ENCODE measurements at regions not wholly inside any gene's neighbourhood (a gene's known extent, or its start where the extent isn't known, plus 50 kb on each side); places are given as distances from the start of the nearest gene placed in this dataset.
"Not testable (repeated sequence)": the region's sequence is repeated elsewhere in the genome, so short reads cannot be mapped to it uniquely, and the experiment has no call there.

DNA sequence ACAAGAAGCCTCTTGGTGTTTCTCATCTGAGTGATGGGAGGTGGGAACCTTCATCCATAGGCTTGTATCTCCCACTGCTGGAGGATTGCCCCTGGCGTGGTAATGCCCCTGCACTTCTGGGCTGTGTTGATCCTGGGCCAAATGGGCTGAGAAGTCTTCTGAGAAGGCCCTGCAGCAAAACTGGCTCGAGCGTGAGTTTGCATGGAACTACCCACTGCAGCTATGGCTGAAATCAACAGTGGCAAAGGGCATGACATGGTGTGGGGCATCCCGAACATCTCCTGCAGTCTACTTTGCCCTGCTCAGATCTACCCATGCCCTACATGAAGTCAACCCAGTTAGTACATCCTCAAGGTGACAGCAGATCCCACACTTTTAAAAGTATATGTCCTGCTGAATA, 130.6 kb downstream of the NRN1 start:
- TF ChIP-seq, protein P1, sequence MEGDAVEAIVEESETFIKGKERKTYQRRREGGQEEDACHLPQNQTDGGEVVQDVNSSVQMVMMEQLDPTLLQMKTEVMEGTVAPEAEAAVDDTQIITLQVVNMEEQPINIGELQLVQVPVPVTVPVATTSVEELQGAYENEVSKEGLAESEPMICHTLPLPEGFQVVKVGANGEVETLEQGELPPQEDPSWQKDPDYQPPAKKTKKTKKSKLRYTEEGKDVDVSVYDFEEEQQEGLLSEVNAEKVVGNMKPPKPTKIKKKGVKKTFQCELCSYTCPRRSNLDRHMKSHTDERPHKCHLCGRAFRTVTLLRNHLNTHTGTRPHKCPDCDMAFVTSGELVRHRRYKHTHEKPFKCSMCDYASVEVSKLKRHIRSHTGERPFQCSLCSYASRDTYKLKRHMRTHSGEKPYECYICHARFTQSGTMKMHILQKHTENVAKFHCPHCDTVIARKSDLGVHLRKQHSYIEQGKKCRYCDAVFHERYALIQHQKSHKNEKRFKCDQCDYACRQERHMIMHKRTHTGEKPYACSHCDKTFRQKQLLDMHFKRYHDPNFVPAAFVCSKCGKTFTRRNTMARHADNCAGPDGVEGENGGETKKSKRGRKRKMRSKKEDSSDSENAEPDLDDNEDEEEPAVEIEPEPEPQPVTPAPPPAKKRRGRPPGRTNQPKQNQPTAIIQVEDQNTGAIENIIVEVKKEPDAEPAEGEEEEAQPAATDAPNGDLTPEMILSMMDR (conservative IDR thresholded peaks at IDR 0.05; ENCODE audit: low read depth, low read length) = no peak
- no peak for TF ChIP-seq EZH2 (IDR thresholded peaks at IDR 0.05; ENCODE audit: low read length, unreplicated experiment)
- ChIA-PET CTCF (no interaction called here), POLR2A (ENCODE audit: unreplicated experiment) (no interaction called here)
- ATAC-seq (no peak), DNase-seq (no peak)
- no peaks in the 10 kb centered on the region for H3K4me1 ChIP-seq (ENCODE audit: insufficient read depth, low read length)
- H3K9me2 ChIP-seq (replicated peaks; ENCODE audit: low read length) = no peaks in the 10 kb centered on the region
- H3K4me2 ChIP-seq (ENCODE audit: low read length) = no peak overlapping the region
- no peak overlapping the region for H3K27ac ChIP-seq (ENCODE audit: low read length)
- H3K9me3 ChIP-seq (ENCODE audit: low read length) = no peaks in the 10 kb centered on the region
- H3K27me3 ChIP-seq (ENCODE audit: low read length) = no peaks in the 10 kb centered on the region
- H3F3A ChIP-seq (ENCODE audit: low read length, unreplicated experiment) = no peaks in the 10 kb centered on the region
- no TSS peak for BruUV-seq (replicated peaks)
- no peak overlapping the region for H3K9ac ChIP-seq (ENCODE audit: low read length)
- no peaks in the 10 kb centered on the region for H3K79me2 ChIP-seq (ENCODE audit: low read length)
- no peak overlapping the region for H3K4me3 ChIP-seq (ENCODE audit: low read length)
- H2AFZ ChIP-seq (ENCODE audit: low read length) = no peak overlapping the region
- no peaks in the 10 kb centered on the region for H3K36me3 ChIP-seq (ENCODE audit: low read depth, low read length)
- intact Hi-C loops (cut with micrococcal nuclease) = no loop called here
- H4K20me1 ChIP-seq (ENCODE audit: low read length) = no peaks in the 10 kb centered on the region

DNA sequence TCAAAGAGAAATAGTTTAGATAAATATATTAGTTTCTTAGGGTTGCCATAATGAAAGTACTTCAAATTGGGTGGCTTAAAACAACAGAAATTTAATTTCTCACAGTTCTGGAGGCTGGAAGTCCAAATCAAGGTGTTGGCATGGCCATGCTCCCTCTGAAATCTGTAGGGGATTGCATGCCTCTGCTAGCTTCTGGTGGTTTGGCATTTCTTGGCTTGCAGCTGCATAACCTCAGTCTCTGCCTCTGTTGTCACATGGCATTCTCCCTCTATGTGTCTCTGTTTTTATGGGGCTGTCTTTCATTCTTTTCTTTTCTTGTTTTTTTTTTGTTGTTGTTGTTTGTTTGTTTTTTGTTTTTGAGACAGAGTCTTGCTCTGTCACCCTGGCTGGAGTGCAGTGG, 132.7 kb downstream of the NRN1 start:
- DNase-seq; H4K20me1 ChIP-seq (ENCODE audit: low read length); H3K9me3 ChIP-seq (ENCODE audit: low read length); H3K36me3 ChIP-seq (ENCODE audit: low read depth, low read length); H3K27me3 ChIP-seq (ENCODE audit: low read length); H3F3A ChIP-seq (ENCODE audit: low read length, unreplicated experiment); intact Hi-C loops (cut with micrococcal nuclease); BruUV-seq (replicated peaks); H3K79me2 ChIP-seq (ENCODE audit: low read length); POLR2A ChIA-PET (ENCODE audit: unreplicated experiment); H3K4me3 ChIP-seq (ENCODE audit: low read length); H3K9me2 ChIP-seq (replicated peaks; ENCODE audit: low read length); CTCF ChIA-PET; H3K4me2 ChIP-seq (ENCODE audit: low read length); ATAC-seq; H2AFZ ChIP-seq (ENCODE audit: low read length); H3K9ac ChIP-seq (ENCODE audit: low read length); H3K27ac ChIP-seq (ENCODE audit: low read length); H3K4me1 ChIP-seq (ENCODE audit: insufficient read depth, low read length): not testable (repeated sequence)

DNA sequence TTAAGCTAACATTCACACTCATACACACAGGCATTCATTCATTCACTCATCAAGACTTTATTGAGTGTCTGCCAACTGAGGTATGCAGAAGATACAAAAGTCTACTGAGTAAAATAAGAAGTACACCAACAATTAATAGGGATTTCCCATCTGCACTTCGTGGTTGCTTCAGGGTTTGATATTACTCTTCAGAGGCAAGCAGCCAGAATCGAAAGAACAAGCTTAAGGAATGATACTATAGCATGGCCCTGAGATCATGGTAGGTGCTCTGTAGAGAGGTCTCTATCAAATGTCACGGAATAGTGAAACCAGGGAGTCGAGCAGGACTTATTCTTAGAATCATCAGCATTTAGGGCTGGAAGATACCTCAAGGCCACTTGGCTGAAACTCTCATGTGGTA, 135.4 kb downstream of the NRN1 start:
- Histone ChIP-seq H3K36me3 (ENCODE audit: low read depth, low read length) (no peaks in the 10 kb centered on the region), H3K4me3 (ENCODE audit: low read length) (no peak overlapping the region), H3K9me3 (ENCODE audit: low read length) (no peaks in the 10 kb centered on the region), H2AFZ (ENCODE audit: low read length) (no peak overlapping the region), H3K27ac (ENCODE audit: low read length) (no peak overlapping the region), H3F3A (ENCODE audit: low read length, unreplicated experiment) (no peaks in the 10 kb centered on the region), H4K20me1 (ENCODE audit: low read length) (no peaks in the 10 kb centered on the region), H3K9ac (ENCODE audit: low read length) (no peak overlapping the region), H3K27me3 (ENCODE audit: low read length) (no peaks in the 10 kb centered on the region), H3K4me2 (ENCODE audit: low read length) (no peak overlapping the region), H3K9me2 (replicated peaks; ENCODE audit: low read length) (no peaks in the 10 kb centered on the region), H3K4me1 (ENCODE audit: insufficient read depth, low read length) (peaks cover 11% of the 10 kb centered on the region), H3K79me2 (ENCODE audit: low read length) (no peaks in the 10 kb centered on the region)
- CTCF ChIA-PET = no interaction called here
- TF ChIP-seq, protein P1 (conservative IDR thresholded peaks at IDR 0.05; ENCODE audit: low read depth, low read length) = no peak
- no peak for TF ChIP-seq EZH2phosphoT487 (IDR thresholded peaks at IDR 0.05; ENCODE audit: borderline replicate concordance, low read length)
- no peak for TF ChIP-seq EZH2 (IDR thresholded peaks at IDR 0.05; ENCODE audit: low read length, unreplicated experiment)
- DNase-seq (no peak), ATAC-seq (no peak)
- intact Hi-C loops (cut with micrococcal nuclease) = no loop called here
- no TSS peak for BruUV-seq (replicated peaks)
- POLR2A ChIA-PET (ENCODE audit: unreplicated experiment) = no interaction called here
